SK-N-MC (cell line): ENCODE measurements at regions not wholly inside any gene's neighbourhood (a gene's known extent, or its start where the extent isn't known, plus 50 kb on each side); places are given as distances from the start of the nearest gene placed in this dataset.

Experiments used
- EZH2 ChIP-seq: fragments of 200-600 bp; sonication (generic); IDR thresholded peaks from one replicate; pipeline ENCODE4 v1.6.1; 2017; ENCODE audit warnings: antibody characterized with exemption
- POLR2AphosphoS5 ChIP-seq: IDR thresholded peaks from 2 replicates; pipeline ENCODE4 v1.6.1; 2012; ENCODE audit warnings: mild to moderate bottlenecking, low read depth, low read length, borderline replicate concordance

GRCh38 chr20:50368386-50368785, 141.8 kb upstream of the PTPN1 start:
- TF ChIP-seq EZH2 (no peak), POLR2AphosphoS5 (no peak)
